HepG2 (cell line): ENCODE measurements at regions not wholly inside any gene's neighbourhood (a gene's known extent, or its start where the extent isn't known, plus 50 kb on each side); places are given as distances from the start of the nearest gene placed in this dataset.

Source experiments
- JUNB ChIP-seq: sonication (generic); formaldehyde crosslinking; IDR thresholded peaks from 2 replicates; pipeline ENCODE4 v1.8.0; 2022; ENCODE audit warnings: missing genetic modification reagents, mild to moderate bottlenecking, borderline replicate concordance
- TCF12 ChIP-seq, 2 experiments: fragments of 450-650 bp in 1 of 2; sonication (generic) in 1 of 2; formaldehyde crosslinking in 1 of 2; IDR thresholded peaks; 2 replicates each; pipeline versions ENCODE4 v1.6.1 to v1.8.0; 2017 to 2022; ENCODE audit warnings: antibody characterized with exemption in 1 of 2, mild to moderate bottlenecking in 1 of 2, missing genetic modification reagents in 1 of 2, moderate library complexity in 1 of 2
- ZBTB7A ChIP-seq: sonication (generic); formaldehyde crosslinking; IDR thresholded peaks from 2 replicates; pipeline ENCODE4 v1.8.0; 2022; ENCODE audit warnings: mild to moderate bottlenecking, missing genetic modification reagents
- ZFP36 ChIP-seq: fragments of 150-350 bp; IDR thresholded peaks from 2 replicates; pipeline ENCODE4 v1.6.1; 2018; ENCODE audit warnings: borderline replicate concordance, low read length, low read depth; ENCODE audit not compliant: partially characterized antibody
- TF ChIP-seq, protein P1 (sequence below): sonication (generic); formaldehyde crosslinking; IDR thresholded peaks from 2 replicates; pipeline ENCODE4 v1.5.1; 2020; ENCODE audit warnings: missing genetic modification reagents, mild to moderate bottlenecking, borderline replicate concordance
- TF ChIP-seq, protein P2 (sequence below): sonication (generic); formaldehyde crosslinking; IDR thresholded peaks from 2 replicates; pipeline ENCODE4 v1.5.0; 2020; ENCODE audit warnings: mild to moderate bottlenecking, missing genetic modification reagents, moderate library complexity
- TF ChIP-seq, protein P3 (sequence below), 2 experiments: sonication (generic) in 1 of 2; formaldehyde crosslinking in 1 of 2; IDR thresholded peaks; 2 replicates each; pipeline versions ENCODE4 v1.5.1 to v1.6.1; 2011 to 2020; ENCODE audit warnings: borderline replicate concordance in 1 of 2, low read depth in 1 of 2, low read length in 1 of 2, mild to moderate bottlenecking in 1 of 2, missing genetic modification reagents in 1 of 2, moderate library complexity in 1 of 2

DNA sequence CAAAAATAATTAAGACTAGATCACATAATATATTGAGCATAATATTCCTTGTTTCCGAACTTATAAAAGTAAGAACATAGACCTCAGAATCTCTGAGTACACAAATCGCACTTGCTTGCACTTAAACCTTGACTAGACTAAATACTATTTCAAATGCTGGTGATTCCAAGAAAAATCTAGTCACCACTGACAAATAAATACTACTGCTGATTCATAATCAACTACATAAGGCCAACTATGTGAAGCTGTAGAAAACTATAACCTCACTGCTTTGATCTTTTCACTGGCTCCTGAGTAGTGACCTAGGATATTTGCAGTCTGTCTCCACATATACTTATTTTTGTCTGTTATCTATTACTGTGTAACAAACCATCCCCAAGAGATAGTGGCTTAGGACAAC, 245.4 kb downstream of the DIO2 start:
- TF ChIP-seq, protein P1, sequence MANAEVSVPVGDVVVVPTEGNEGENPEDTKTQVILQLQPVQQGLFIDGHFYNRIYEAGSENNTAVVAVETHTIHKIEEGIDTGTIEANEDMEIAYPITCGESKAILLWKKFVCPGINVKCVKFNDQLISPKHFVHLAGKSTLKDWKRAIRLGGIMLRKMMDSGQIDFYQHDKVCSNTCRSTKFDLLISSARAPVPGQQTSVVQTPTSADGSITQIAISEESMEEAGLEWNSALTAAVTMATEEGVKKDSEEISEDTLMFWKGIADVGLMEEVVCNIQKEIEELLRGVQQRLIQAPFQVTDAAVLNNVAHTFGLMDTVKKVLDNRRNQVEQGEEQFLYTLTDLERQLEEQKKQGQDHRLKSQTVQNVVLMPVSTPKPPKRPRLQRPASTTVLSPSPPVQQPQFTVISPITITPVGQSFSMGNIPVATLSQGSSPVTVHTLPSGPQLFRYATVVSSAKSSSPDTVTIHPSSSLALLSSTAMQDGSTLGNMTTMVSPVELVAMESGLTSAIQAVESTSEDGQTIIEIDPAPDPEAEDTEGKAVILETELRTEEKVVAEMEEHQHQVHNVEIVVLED: no peak
- TF ChIP-seq JUNB: no peak
- no peak for TF ChIP-seq ZBTB7A (CRISPR knock-in tag)
- TF ChIP-seq, protein P2, sequence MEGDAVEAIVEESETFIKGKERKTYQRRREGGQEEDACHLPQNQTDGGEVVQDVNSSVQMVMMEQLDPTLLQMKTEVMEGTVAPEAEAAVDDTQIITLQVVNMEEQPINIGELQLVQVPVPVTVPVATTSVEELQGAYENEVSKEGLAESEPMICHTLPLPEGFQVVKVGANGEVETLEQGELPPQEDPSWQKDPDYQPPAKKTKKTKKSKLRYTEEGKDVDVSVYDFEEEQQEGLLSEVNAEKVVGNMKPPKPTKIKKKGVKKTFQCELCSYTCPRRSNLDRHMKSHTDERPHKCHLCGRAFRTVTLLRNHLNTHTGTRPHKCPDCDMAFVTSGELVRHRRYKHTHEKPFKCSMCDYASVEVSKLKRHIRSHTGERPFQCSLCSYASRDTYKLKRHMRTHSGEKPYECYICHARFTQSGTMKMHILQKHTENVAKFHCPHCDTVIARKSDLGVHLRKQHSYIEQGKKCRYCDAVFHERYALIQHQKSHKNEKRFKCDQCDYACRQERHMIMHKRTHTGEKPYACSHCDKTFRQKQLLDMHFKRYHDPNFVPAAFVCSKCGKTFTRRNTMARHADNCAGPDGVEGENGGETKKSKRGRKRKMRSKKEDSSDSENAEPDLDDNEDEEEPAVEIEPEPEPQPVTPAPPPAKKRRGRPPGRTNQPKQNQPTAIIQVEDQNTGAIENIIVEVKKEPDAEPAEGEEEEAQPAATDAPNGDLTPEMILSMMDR (CRISPR knock-in tag): no peak
- no peak for TF ChIP-seq ZFP36
- no peak for TF ChIP-seq TCF12 (IDR thresholded peaks at IDR 0.05)
- no peak for TF ChIP-seq TCF12 (CRISPR knock-in tag; IDR thresholded peaks at IDR 0.05)
- TF ChIP-seq, protein P3, sequence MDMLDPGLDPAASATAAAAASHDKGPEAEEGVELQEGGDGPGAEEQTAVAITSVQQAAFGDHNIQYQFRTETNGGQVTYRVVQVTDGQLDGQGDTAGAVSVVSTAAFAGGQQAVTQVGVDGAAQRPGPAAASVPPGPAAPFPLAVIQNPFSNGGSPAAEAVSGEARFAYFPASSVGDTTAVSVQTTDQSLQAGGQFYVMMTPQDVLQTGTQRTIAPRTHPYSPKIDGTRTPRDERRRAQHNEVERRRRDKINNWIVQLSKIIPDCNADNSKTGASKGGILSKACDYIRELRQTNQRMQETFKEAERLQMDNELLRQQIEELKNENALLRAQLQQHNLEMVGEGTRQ (IDR thresholded peaks at IDR 0.05; ENCODE audit: low read depth, low read length): no peak
- TF ChIP-seq, protein P3 (CRISPR knock-in tag; IDR thresholded peaks at IDR 0.05; ENCODE audit: borderline replicate concordance): no peak
